Neural cell (in vitro differentiated cells): ENCODE measurements at regions not wholly inside any gene's neighbourhood (a gene's known extent, or its start where the extent isn't known, plus 50 kb on each side); places are given as distances from the start of the nearest gene placed in this dataset.

Experiments used
- H2AFZ ChIP-seq: fragments of 200-600, 300-800 bp; sonication (generic), shearing (Covaris generic); 2 replicates; pipeline ENCODE4 v1.6.0; 2014; ENCODE audit warnings: low read depth, mild to moderate bottlenecking, antibody characterized with exemption, low read length, moderate library complexity
- H3F3A ChIP-seq: fragments of 200-600 bp; shearing (Covaris generic); 2 replicates; pipeline ENCODE4 v1.6.1; 2016; ENCODE audit warnings: mild to moderate bottlenecking, moderate library complexity, mixed read lengths, antibody characterized with exemption, low read length; ENCODE audit not compliant: insufficient read depth, poor library complexity, severe bottlenecking
- H3K27ac ChIP-seq: fragments of 200-600, 300-800 bp; sonication (generic), shearing (Covaris generic); 2 replicates; pipeline ENCODE4 v1.5.1; 2014; ENCODE audit warnings: mild to moderate bottlenecking, low read length, moderate library complexity
- H3K27me3 ChIP-seq: fragments of 300-800, 200-600 bp; sonication (generic), shearing (Covaris generic); 2 replicates; pipeline ENCODE4 v1.6.0; 2014; ENCODE audit warnings: mild to moderate bottlenecking, low read depth, low read length, moderate library complexity; ENCODE audit not compliant: insufficient read depth
- H3K36me3 ChIP-seq: fragments of 300-800, 200-600 bp; sonication (generic), shearing (Covaris generic); 2 replicates; pipeline ENCODE4 v1.5.1; 2014; ENCODE audit warnings: mild to moderate bottlenecking, antibody characterized with exemption, low read length, moderate library complexity; ENCODE audit not compliant: insufficient read depth
- H3K4me2 ChIP-seq: fragments of 300-800, 200-600 bp; sonication (generic), shearing (Covaris generic); 2 replicates; pipeline ENCODE4 v1.6.0; 2014; ENCODE audit warnings: mild to moderate bottlenecking, low read length
- H3K4me3 ChIP-seq: fragments of 300-800, 200-600 bp; sonication (generic), shearing (Covaris generic); 2 replicates; pipeline ENCODE4 v1.5.1; 2014; ENCODE audit warnings: mild to moderate bottlenecking, low read length, moderate library complexity
- H3K79me2 ChIP-seq: fragments of 200-600 bp; shearing (Covaris generic); replicated peaks from 2 replicates; pipeline ENCODE4 v1.6.0; 2014; ENCODE audit warnings: mild to moderate bottlenecking, low read length, moderate library complexity; ENCODE audit not compliant: insufficient read depth
- H3K9ac ChIP-seq: fragments of 300-800, 200-600 bp; sonication (generic), shearing (Covaris generic); 2 replicates; pipeline ENCODE4 v1.6.1; 2016; ENCODE audit warnings: mild to moderate bottlenecking, low read length, mixed read lengths
- H3K9me2 ChIP-seq: fragments of 200-600 bp; shearing (Covaris generic); 2 replicates; pipeline ENCODE4 v1.6.1; 2016; ENCODE audit warnings: mild to moderate bottlenecking, low read length, mixed read lengths; ENCODE audit not compliant: insufficient read depth
- H3K9me3 ChIP-seq: fragments of 200-600, 300-800 bp; sonication (generic), shearing (Covaris generic); 2 replicates; pipeline ENCODE4 v1.6.1; 2016; ENCODE audit warnings: mild to moderate bottlenecking, mixed run types, low read length, moderate library complexity, mixed read lengths
- H4K20me1 ChIP-seq: fragments of 200-600 bp; shearing (Covaris generic); 2 replicates; pipeline ENCODE4 v1.6.1; 2016; ENCODE audit warnings: mild to moderate bottlenecking, mixed run types; ENCODE audit not compliant: insufficient read depth
- CTCF ChIP-seq: fragments of 450-650 bp; IDR thresholded peaks from 2 replicates; pipeline ENCODE4 v1.5.1; 2014; ENCODE audit warnings: antibody characterized with exemption, mild to moderate bottlenecking, moderate library complexity; ENCODE audit not compliant: poor library complexity, severe bottlenecking
- EP300 ChIP-seq: fragments of 450-650 bp; conservative IDR thresholded peaks from 2 replicates; pipeline ENCODE4 v1.6.1; 2014; ENCODE audit warnings: antibody characterized with exemption, mild to moderate bottlenecking, moderate library complexity; ENCODE audit not compliant: poor library complexity, severe bottlenecking
- EZH2 ChIP-seq: fragments of 200-600, 300-800 bp; shearing (Covaris generic), sonication (generic); IDR thresholded peaks from 2 replicates; pipeline ENCODE4 v1.6.1; 2014; ENCODE audit warnings: antibody characterized with exemption, low read length, borderline replicate concordance, mild to moderate bottlenecking; ENCODE audit not compliant: insufficient read depth, poor library complexity, severe bottlenecking
- MXI1 ChIP-seq: fragments of 450-650 bp; conservative IDR thresholded peaks from 2 replicates; pipeline ENCODE4 v1.6.1; 2014; ENCODE audit warnings: antibody characterized with exemption, mild to moderate bottlenecking; ENCODE audit not compliant: poor library complexity, severe bottlenecking
- POLR2AphosphoS5 ChIP-seq: IDR thresholded peaks from 2 replicates; pipeline ENCODE4 v1.6.1; 2012
- RAD21 ChIP-seq: fragments of 450-650 bp; conservative IDR thresholded peaks from 2 replicates; pipeline ENCODE4 v1.6.1; 2014; ENCODE audit warnings: antibody characterized with exemption, mild to moderate bottlenecking, moderate library complexity
- REST ChIP-seq: IDR thresholded peaks from 2 replicates; pipeline ENCODE4 v1.6.1; 2012; ENCODE audit warnings: borderline replicate concordance
- SMC3 ChIP-seq: fragments of 450-650 bp; conservative IDR thresholded peaks from 2 replicates; pipeline ENCODE4 v1.6.1; 2014; ENCODE audit warnings: antibody characterized with exemption, mild to moderate bottlenecking, moderate library complexity; ENCODE audit not compliant: poor library complexity
- TAF1 ChIP-seq: IDR thresholded peaks from 2 replicates; pipeline ENCODE4 v1.6.1; 2012; ENCODE audit warnings: low read depth

- no peaks in the 10 kb centered on the region for H3K27me3 ChIP-seq
- no peak overlapping the region for H3K27ac ChIP-seq
- H3K9me3 ChIP-seq, result no peaks in the 10 kb centered on the region
- H2AFZ ChIP-seq, result no peak overlapping the region
- H3K9me2 ChIP-seq, result no peaks in the 10 kb centered on the region
- no peaks in the 10 kb centered on the region for H3K36me3 ChIP-seq
- no peak overlapping the region for H3K9ac ChIP-seq
- no peak for TF ChIP-seq RAD21
- TF ChIP-seq CTCF, result no peak
- no peak for TF ChIP-seq EP300
- no peak for TF ChIP-seq TAF1
- no peak for TF ChIP-seq SMC3
- TF ChIP-seq MXI1, result no peak
- TF ChIP-seq REST, result no peak
- TF ChIP-seq EZH2, result no peak
- TF ChIP-seq POLR2AphosphoS5, result no peak
- no peak overlapping the region for H3K4me3 ChIP-seq
- no peak overlapping the region for H3K4me2 ChIP-seq
- no peaks in the 10 kb centered on the region for H4K20me1 ChIP-seq
- H3F3A ChIP-seq, result no peaks in the 10 kb centered on the region
- no peaks in the 10 kb centered on the region for H3K79me2 ChIP-seq
These were observed 103.1 kb upstream of the PNPLA4 start for GRCh38 chrX:8030361-8030760.

- no peaks in the 10 kb centered on the region for H3K79me2 ChIP-seq
- no peak overlapping the region for H3K27ac ChIP-seq
- no peak overlapping the region for H3K4me2 ChIP-seq
- H4K20me1 ChIP-seq, result no peaks in the 10 kb centered on the region
- no peak overlapping the region for H3K4me3 ChIP-seq
- H3K9me2 ChIP-seq, result no peaks in the 10 kb centered on the region
- no peak overlapping the region for H2AFZ ChIP-seq
- H3K9ac ChIP-seq, result no peak overlapping the region
- TF ChIP-seq TAF1, result no peak
- no peak for TF ChIP-seq MXI1
- no peak for TF ChIP-seq SMC3
- no peaks in the 10 kb centered on the region for H3K9me3 ChIP-seq
- no peaks in the 10 kb centered on the region for H3K27me3 ChIP-seq
- H3K36me3 ChIP-seq, result no peaks in the 10 kb centered on the region
- H3F3A ChIP-seq, result no peaks in the 10 kb centered on the region
These were observed 100.6 kb upstream of the PNPLA4 start for GRCh38 chrX:8027827-8028226.

- no peak for TF ChIP-seq CTCF
- TF ChIP-seq TAF1, result no peak
- no peak for TF ChIP-seq POLR2AphosphoS5
- TF ChIP-seq MXI1, result no peak
- no peak for TF ChIP-seq REST
- no peak for TF ChIP-seq EP300
- no peak for TF ChIP-seq RAD21
- TF ChIP-seq EZH2, result no peak
- TF ChIP-seq SMC3, result no peak
- Histone ChIP-seq H3K27me3 (no peaks in the 10 kb centered on the region), H2AFZ (no peak overlapping the region)
These were observed 98.5 kb upstream of the PNPLA4 start for GRCh38 chrX:8025705-8026104.

More at GRCh38 chrX:8025705-8026104, 98.5 kb upstream of the PNPLA4 start:
- no peak overlapping the region for H3K4me2 ChIP-seq
- H3K4me3 ChIP-seq, result no peak overlapping the region
- no peaks in the 10 kb centered on the region for H4K20me1 ChIP-seq
- no peaks in the 10 kb centered on the region for H3K36me3 ChIP-seq
- no peak overlapping the region for H3K9ac ChIP-seq
- no peak overlapping the region for H3K27ac ChIP-seq
- H3K9me3 ChIP-seq, result no peaks in the 10 kb centered on the region
- H3F3A ChIP-seq, result no peaks in the 10 kb centered on the region
- no peaks in the 10 kb centered on the region for H3K79me2 ChIP-seq
- no peaks in the 10 kb centered on the region for H3K9me2 ChIP-seq
